Dendritic cell treated with granulocyte-macrophage colony-stimulating factor and Interleukin-4, amounts not matched to agents 40 ng/mL and 50 ng/mL, for 4 days (primary cell): ENCODE measurements at regions not wholly inside any gene's neighbourhood (a gene's known extent, or its start where the extent isn't known, plus 50 kb on each side); places are given as distances from the start of the nearest gene placed in this dataset.

ENCODE experiments used
- H3K27ac Mint-ChIP-seq: one replicate; pipeline ENCODE4 v1.8.0; 2022; ENCODE audit warnings: mild to moderate bottlenecking, mixed read lengths
- H3K27me3 Mint-ChIP-seq: one replicate; pipeline ENCODE4 v1.8.0; 2022; ENCODE audit warnings: mild to moderate bottlenecking, mixed read lengths
- H3K36me3 Mint-ChIP-seq: one replicate; pipeline ENCODE4 v1.8.0; 2022; ENCODE audit warnings: low read depth, mixed read lengths
- H3K4me1 Mint-ChIP-seq: one replicate; pipeline ENCODE4 v1.8.0; 2022; ENCODE audit warnings: low read depth, mixed read lengths
- H3K4me3 Mint-ChIP-seq: one replicate; pipeline ENCODE4 v1.8.0; 2022; ENCODE audit warnings: mild to moderate bottlenecking, moderate library complexity, mixed read lengths
- H3K9me3 Mint-ChIP-seq: one replicate; pipeline ENCODE4 v1.8.0; 2022; ENCODE audit warnings: mixed read lengths
- intact Hi-C: fragments of 100-400 bp; cut with micrococcal nuclease; formaldehyde crosslinking; loops from one replicate; pipeline ENCODE4 v1.15.0; 2022

DNA sequence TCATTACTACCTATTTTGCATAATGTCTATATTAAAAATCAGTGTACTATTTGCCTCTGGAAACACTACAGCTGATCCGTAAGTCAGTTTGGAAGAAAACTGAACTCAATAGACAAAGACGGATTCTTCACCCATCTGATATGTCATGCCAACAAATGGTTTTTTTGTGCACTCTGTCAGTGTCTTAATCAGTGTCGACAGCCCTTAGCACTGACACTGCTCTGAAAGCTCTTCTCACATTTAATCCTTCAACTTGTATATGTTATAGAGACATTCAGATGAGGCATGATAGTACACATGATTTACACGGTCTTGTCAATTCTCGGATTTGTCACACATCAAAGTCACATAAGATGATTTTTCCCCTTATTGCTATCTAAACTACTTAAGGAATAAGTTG, 347.5 kb upstream of the GALNT5 start:
- Mint-ChIP-seq H3K4me1 (no peaks in the 10 kb centered on the region), H3K36me3 (no peaks in the 10 kb centered on the region), H3K27me3 (peaks cover 1% of the 10 kb centered on the region), H3K9me3 (no peaks in the 10 kb centered on the region), H3K4me3 (no peak overlapping the region), H3K27ac (no peak overlapping the region)
- intact Hi-C loops: no loop called here

- Mint-ChIP-seq H3K9me3 (peaks cover 8% of the 10 kb centered on the region), H3K4me1 (no peaks in the 10 kb centered on the region), H3K27ac (no peak overlapping the region), H3K4me3 (no peak overlapping the region), H3K27me3 (no peaks in the 10 kb centered on the region), H3K36me3 (no peaks in the 10 kb centered on the region)
- intact Hi-C loops: no loop called here
These were observed 342.2 kb upstream of the GALNT5 start for GRCh38 chr2:156915332-156915731.

GRCh38 chr2:156918410-156918809, 339.1 kb upstream of the GALNT5 start:
- no peak overlapping the region for H3K27ac Mint-ChIP-seq
- intact Hi-C loops: no loop called here
- no peaks in the 10 kb centered on the region for H3K27me3 Mint-ChIP-seq
- no peak overlapping the region for H3K4me3 Mint-ChIP-seq
- no peaks in the 10 kb centered on the region for H3K4me1 Mint-ChIP-seq
- no peaks in the 10 kb centered on the region for H3K36me3 Mint-ChIP-seq
- H3K9me3 Mint-ChIP-seq: peaks cover 20% of the 10 kb centered on the region

DNA sequence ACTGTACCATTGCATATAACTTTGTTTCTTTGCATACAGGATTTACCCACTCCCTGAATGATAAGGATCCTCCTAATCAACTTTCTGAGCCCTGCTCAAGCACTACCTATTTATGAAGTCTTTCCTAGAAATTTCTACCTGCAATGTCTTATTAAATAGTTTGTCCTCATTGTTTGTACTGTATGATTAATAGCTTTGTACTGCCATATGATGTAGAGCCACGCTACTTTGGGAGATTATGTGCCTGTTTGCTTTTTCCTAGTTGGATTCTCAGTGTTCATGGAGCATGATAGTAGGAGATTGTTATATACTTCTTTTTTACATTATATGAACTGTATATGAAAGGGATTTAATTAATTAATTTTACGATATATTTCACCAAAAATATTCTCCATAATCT, 327.1 kb upstream of the GALNT5 start:
- Mint-ChIP-seq H3K4me1 (no peaks in the 10 kb centered on the region), H3K4me3 (no peak overlapping the region), H3K27me3 (no peaks in the 10 kb centered on the region), H3K36me3 (no peaks in the 10 kb centered on the region), H3K27ac (no peak overlapping the region), H3K9me3 (peaks cover 24% of the 10 kb centered on the region)
- intact Hi-C loops: no loop called here

- no peak overlapping the region for H3K4me3 Mint-ChIP-seq
- intact Hi-C loops: no loop called here
- H3K27me3 Mint-ChIP-seq: no peaks in the 10 kb centered on the region
- H3K36me3 Mint-ChIP-seq: no peaks in the 10 kb centered on the region
- no peak overlapping the region for H3K27ac Mint-ChIP-seq
- no peaks in the 10 kb centered on the region for H3K4me1 Mint-ChIP-seq
- H3K9me3 Mint-ChIP-seq: no peaks in the 10 kb centered on the region
These were observed 323.8 kb upstream of the GALNT5 start for GRCh38 chr2:156933645-156934225.

GRCh38 chr2:156935616-156936015, 321.9 kb upstream of the GALNT5 start:
- Mint-ChIP-seq H3K4me3 (no peak overlapping the region), H3K27me3 (no peaks in the 10 kb centered on the region), H3K27ac (no peak overlapping the region), H3K9me3 (no peaks in the 10 kb centered on the region), H3K36me3 (no peaks in the 10 kb centered on the region), H3K4me1 (no peaks in the 10 kb centered on the region)
- intact Hi-C loops: no loop called here

DNA sequence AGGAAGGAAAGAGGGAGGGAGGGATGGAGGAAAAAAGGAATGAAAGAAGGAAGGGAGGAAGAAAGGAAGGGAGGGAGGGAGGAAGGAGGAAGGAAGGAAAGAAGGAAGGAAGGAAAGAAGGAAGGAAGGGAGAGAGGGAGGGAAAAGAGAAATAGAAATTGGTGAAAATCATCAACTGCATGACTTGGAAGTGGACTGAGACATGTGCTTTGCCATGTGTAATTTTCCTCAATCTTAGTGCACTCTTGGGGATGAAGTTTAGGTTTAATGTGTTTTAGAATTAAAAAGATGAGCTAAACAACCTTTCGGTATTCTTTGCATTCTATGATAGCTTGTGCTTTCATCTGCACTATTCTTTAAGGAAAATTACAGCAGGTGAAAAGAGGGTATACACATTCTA, 320.1 kb upstream of the GALNT5 start:
- no peaks in the 10 kb centered on the region for H3K27me3 Mint-ChIP-seq
- intact Hi-C loops: no loop called here

DNA sequence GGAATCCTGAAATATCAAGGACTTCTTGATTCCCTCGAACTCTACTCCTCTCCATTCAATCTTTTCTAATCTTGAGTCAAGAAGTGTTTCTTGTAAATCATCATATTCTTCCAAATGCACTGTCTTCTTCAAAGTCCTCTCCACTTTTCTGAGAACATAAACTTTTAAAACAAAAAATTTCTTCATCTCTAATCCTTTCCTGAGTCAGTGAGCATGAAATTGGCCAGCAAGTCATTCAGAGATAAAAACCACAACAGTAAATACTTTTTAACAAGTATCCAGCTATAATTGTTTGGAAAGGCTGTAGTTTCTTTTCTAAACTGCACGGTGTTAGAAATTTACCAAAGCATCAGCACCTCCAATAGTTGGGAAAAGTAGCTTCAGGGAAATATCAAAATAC, 312.6 kb upstream of the GALNT5 start:
- Mint-ChIP-seq H3K9me3 (no peaks in the 10 kb centered on the region), H3K4me1 (no peaks in the 10 kb centered on the region), H3K36me3 (no peaks in the 10 kb centered on the region), H3K4me3 (no peak overlapping the region), H3K27me3 (no peaks in the 10 kb centered on the region), H3K27ac (no peak overlapping the region)
- intact Hi-C loops: no loop called here

More for the DNA sequence above, 320.1 kb upstream of the GALNT5 start:
- H3K4me1 Mint-ChIP-seq: no peaks in the 10 kb centered on the region
- no peak overlapping the region for H3K4me3 Mint-ChIP-seq
- no peaks in the 10 kb centered on the region for H3K9me3 Mint-ChIP-seq
- H3K27ac Mint-ChIP-seq: no peak overlapping the region
- no peaks in the 10 kb centered on the region for H3K36me3 Mint-ChIP-seq

GRCh38 chr2:156947261-156947660, 310.2 kb upstream of the GALNT5 start:
- Mint-ChIP-seq H3K36me3 (no peaks in the 10 kb centered on the region), H3K27me3 (no peaks in the 10 kb centered on the region), H3K9me3 (peaks cover 7% of the 10 kb centered on the region), H3K4me1 (no peaks in the 10 kb centered on the region), H3K4me3 (no peak overlapping the region), H3K27ac (no peak overlapping the region)
- intact Hi-C loops: no loop called here

- Mint-ChIP-seq H3K9me3 (peaks cover 38% of the 10 kb centered on the region), H3K27ac (no peak overlapping the region), H3K4me3 (no peak overlapping the region), H3K27me3 (no peaks in the 10 kb centered on the region), H3K36me3 (no peaks in the 10 kb centered on the region), H3K4me1 (no peaks in the 10 kb centered on the region)
- intact Hi-C loops: no loop called here
These were observed 301.8 kb upstream of the GALNT5 start for GRCh38 chr2:156955701-156956100.

- Mint-ChIP-seq H3K36me3 (no peaks in the 10 kb centered on the region), H3K9me3 (peaks cover 37% of the 10 kb centered on the region), H3K4me3 (no peak overlapping the region), H3K27ac (no peak overlapping the region), H3K27me3 (no peaks in the 10 kb centered on the region), H3K4me1 (no peaks in the 10 kb centered on the region)
- intact Hi-C loops: no loop called here
These were observed 301.3 kb upstream of the GALNT5 start for GRCh38 chr2:156956161-156956560.

GRCh38 chr2:156958374-156958773, 299.1 kb upstream of the GALNT5 start:
- Mint-ChIP-seq H3K27ac (no peak overlapping the region), H3K4me3 (no peak overlapping the region), H3K9me3 (peaks cover 31% of the 10 kb centered on the region), H3K36me3 (no peaks in the 10 kb centered on the region), H3K27me3 (no peaks in the 10 kb centered on the region), H3K4me1 (no peaks in the 10 kb centered on the region)
- intact Hi-C loops: no loop called here

GRCh38 chr2:156959481-156959880, 298.0 kb upstream of the GALNT5 start:
- no peak overlapping the region for H3K4me3 Mint-ChIP-seq
- H3K9me3 Mint-ChIP-seq: peaks cover 31% of the 10 kb centered on the region
- intact Hi-C loops: no loop called here
- H3K27ac Mint-ChIP-seq: no peak overlapping the region
- no peaks in the 10 kb centered on the region for H3K36me3 Mint-ChIP-seq
- H3K4me1 Mint-ChIP-seq: no peaks in the 10 kb centered on the region
- H3K27me3 Mint-ChIP-seq: no peaks in the 10 kb centered on the region

GRCh38 chr2:156982615-156983014, 274.9 kb upstream of the GALNT5 start:
- Mint-ChIP-seq H3K4me1 (no peaks in the 10 kb centered on the region), H3K27me3 (no peaks in the 10 kb centered on the region), H3K9me3 (no peaks in the 10 kb centered on the region), H3K4me3 (no peak overlapping the region), H3K36me3 (no peaks in the 10 kb centered on the region), H3K27ac (no peak overlapping the region)
- intact Hi-C loops: no loop called here

- Mint-ChIP-seq H3K4me1 (no peaks in the 10 kb centered on the region), H3K9me3 (no peaks in the 10 kb centered on the region), H3K4me3 (no peak overlapping the region), H3K27me3 (no peaks in the 10 kb centered on the region), H3K36me3 (no peaks in the 10 kb centered on the region), H3K27ac (no peak overlapping the region)
- intact Hi-C loops: no loop called here
These were observed 271.0 kb upstream of the GALNT5 start for GRCh38 chr2:156986339-156986988.
